OCI-LY1 (cell line): ENCODE measurements at regions not wholly inside any gene's neighbourhood (a gene's known extent, or its start where the extent isn't known, plus 50 kb on each side); places are given as distances from the start of the nearest gene placed in this dataset.

Experiments
- CTCF ChIP-seq: fragments of 200-600 bp; sonication (generic), shearing (Covaris generic); IDR thresholded peaks from 2 replicates; pipeline ENCODE4 v1.5.1; 2017; ENCODE audit warnings: mild to moderate bottlenecking, antibody characterized with exemption, low read length, moderate library complexity, mixed read lengths
- EZH2 ChIP-seq: fragments of 200-600 bp; sonication (generic), shearing (Covaris generic); IDR thresholded peaks from 2 replicates; pipeline ENCODE4 v1.8.0; 2017; ENCODE audit warnings: borderline replicate concordance, mixed run types, mild to moderate bottlenecking, antibody characterized with exemption, low read length, moderate library complexity, mixed read lengths

DNA sequence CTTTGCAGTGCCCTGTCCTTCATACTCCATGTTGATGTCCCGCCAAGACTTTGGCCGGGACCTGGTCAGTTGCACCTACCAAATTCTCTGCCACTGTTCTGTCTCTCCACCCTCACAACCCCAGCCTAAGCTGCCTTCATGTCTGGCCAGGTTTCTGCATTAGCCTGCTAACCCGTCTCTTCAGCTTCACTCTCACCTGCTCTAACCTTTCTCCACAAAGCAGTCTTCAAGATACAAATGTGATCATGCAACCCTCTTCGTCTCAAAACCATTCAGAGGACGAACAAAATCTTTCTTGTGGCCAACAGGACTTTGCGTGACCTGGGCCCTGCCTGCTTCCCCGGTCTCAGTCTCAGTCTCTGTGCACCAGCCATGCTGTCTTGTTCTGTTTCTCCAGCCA, 148.2 kb downstream of the WSCD1 start:
- TF ChIP-seq CTCF (no peak), EZH2 (no peak)
